ENCODE measurements at regions not wholly inside any gene's neighbourhood (a gene's known extent, or its start where the extent isn't known, plus 50 kb on each side); places are given as distances from the start of the nearest gene placed in this dataset.

GRCh38 chr10:105611244-105611798 lies 970.2 kb downstream of the SORCS3 start:
- no peak for TF ChIP-seq CTCF (IDR thresholded peaks at IDR 0.05)
- intact Hi-C loops (cut with DNase I) = no loop called here
- H3K27me3 ChIP-seq = no peaks in the 10 kb centered on the region
- H3K36me3 ChIP-seq = no peaks in the 10 kb centered on the region
- H3K4me1 ChIP-seq = no peaks in the 10 kb centered on the region
- no peaks in the 10 kb centered on the region for H3K9me3 ChIP-seq
- H3K4me3 ChIP-seq = no peak overlapping the region
- no peak overlapping the region for H3K27ac ChIP-seq
- ATAC-seq (no peak), DNase-seq (no peak)

GRCh38 chr10:105609451-105609850 lies 968.4 kb downstream of the SORCS3 start:
- no peak overlapping the region for H3K4me3 ChIP-seq
- no peaks in the 10 kb centered on the region for H3K36me3 ChIP-seq
- H3K4me1 ChIP-seq = no peaks in the 10 kb centered on the region
- ATAC-seq (no peak), DNase-seq (no peak)
- TF ChIP-seq CTCF (IDR thresholded peaks at IDR 0.05) = no peak
- no peaks in the 10 kb centered on the region for H3K27me3 ChIP-seq
- no peak overlapping the region for H3K27ac ChIP-seq
- intact Hi-C loops (cut with DNase I) = no loop called here
- no peaks in the 10 kb centered on the region for H3K9me3 ChIP-seq

GRCh38 chr10:105605918-105606317 lies 964.8 kb downstream of the SORCS3 start:
- ATAC-seq = no peak

GRCh38 chr10:105605104-105605503 lies 964.0 kb downstream of the SORCS3 start:
- intact Hi-C loops (cut with DNase I) = no loop called here
- Histone ChIP-seq H3K27ac (no peak overlapping the region), H3K9me3 (no peaks in the 10 kb centered on the region), H3K4me1 (no peaks in the 10 kb centered on the region), H3K4me3 (no peak overlapping the region), H3K36me3 (no peaks in the 10 kb centered on the region), H3K27me3 (no peaks in the 10 kb centered on the region)
- DNase-seq (no peak), ATAC-seq (no peak)
- TF ChIP-seq CTCF (IDR thresholded peaks at IDR 0.05) = no peak

More at GRCh38 chr10:105605918-105606317, 964.8 kb downstream of the SORCS3 start:
- TF ChIP-seq CTCF (IDR thresholded peaks at IDR 0.05) = no peak
- no peak overlapping the region for H3K4me3 ChIP-seq
- H3K4me1 ChIP-seq = no peaks in the 10 kb centered on the region
- no peaks in the 10 kb centered on the region for H3K27me3 ChIP-seq
- no peak overlapping the region for H3K27ac ChIP-seq
- no peaks in the 10 kb centered on the region for H3K36me3 ChIP-seq
- DNase-seq = no peak
- no peaks in the 10 kb centered on the region for H3K9me3 ChIP-seq
- intact Hi-C loops (cut with DNase I) = no loop called here

- ATAC-seq (no peak), DNase-seq (no peak)
- H3K27me3 ChIP-seq = no peaks in the 10 kb centered on the region
- H3K4me3 ChIP-seq = no peak overlapping the region
- no peaks in the 10 kb centered on the region for H3K9me3 ChIP-seq
- no peaks in the 10 kb centered on the region for H3K4me1 ChIP-seq
- no peak for TF ChIP-seq CTCF (IDR thresholded peaks at IDR 0.05)
- intact Hi-C loops (cut with DNase I) = no loop called here
- no peaks in the 10 kb centered on the region for H3K36me3 ChIP-seq
- no peak overlapping the region for H3K27ac ChIP-seq
These were observed 957.1 kb downstream of the SORCS3 start for GRCh38 chr10:105598207-105598606.

GRCh38 chr10:105597312-105597711 lies 956.2 kb downstream of the SORCS3 start:
- H3K36me3 ChIP-seq = no peaks in the 10 kb centered on the region
- no peak overlapping the region for H3K27ac ChIP-seq
- H3K9me3 ChIP-seq = no peaks in the 10 kb centered on the region
- H3K27me3 ChIP-seq = no peaks in the 10 kb centered on the region
- DNase-seq = no peak
- H3K4me3 ChIP-seq = no peak overlapping the region
- TF ChIP-seq CTCF (IDR thresholded peaks at IDR 0.05) = no peak
- H3K4me1 ChIP-seq = no peaks in the 10 kb centered on the region
- intact Hi-C loops (cut with DNase I) = no loop called here
- ATAC-seq = no peak
